ENCODE measurements at regions not wholly inside any gene's neighbourhood (a gene's known extent, or its start where the extent isn't known, plus 50 kb on each side); places are given as distances from the start of the nearest gene placed in this dataset.

DNA sequence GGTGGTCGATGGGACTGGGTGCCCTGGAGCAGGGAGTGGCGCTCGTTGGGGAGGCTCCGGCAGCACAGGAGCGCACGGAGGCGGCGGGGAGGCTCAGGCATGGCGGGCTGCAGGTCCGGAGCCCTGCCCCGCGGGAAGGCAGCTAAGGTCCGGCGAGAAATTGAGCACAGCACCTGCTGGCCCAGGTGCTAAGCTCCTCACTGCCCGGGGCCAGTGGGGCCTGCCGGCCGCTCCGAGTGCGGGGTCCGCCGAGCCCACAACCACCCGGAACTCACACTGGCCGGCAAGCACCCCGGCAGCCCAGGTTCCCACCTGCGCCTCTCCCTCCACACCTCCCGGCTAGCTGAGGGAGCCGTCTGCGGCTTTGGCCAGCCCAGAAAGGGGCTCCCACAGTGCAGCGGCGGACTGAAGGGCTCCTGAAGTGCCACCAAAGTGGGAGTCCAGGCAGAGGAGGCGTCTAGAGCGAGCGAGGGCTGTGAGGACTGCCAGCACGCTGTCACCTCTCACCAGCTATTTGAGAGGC is 88.8 kb upstream of the EEF2KMT start:
- Histone ChIP-seq H3K27me3 (ENCODE audit: control insufficient read depth, low read length) (no peaks in the 10 kb centered on the region), H3K4me2 (ENCODE audit: low read length) (no peak overlapping the region), H3K9me3 (ENCODE audit: control insufficient read depth, insufficient read depth, low read length) (no peaks in the 10 kb centered on the region), H3K4me3 (ENCODE audit: low read length) (no peak overlapping the region), H3K27ac (ENCODE audit: low read depth, low read length) (no peak overlapping the region), H4K20me1 (ENCODE audit: control insufficient read depth, insufficient read depth, low read depth, low read length) (no peaks in the 10 kb centered on the region), H3F3A (ENCODE audit: control insufficient read depth, insufficient read depth) (no peaks in the 10 kb centered on the region), H3K4me1 (ENCODE audit: control insufficient read depth, low read length) (no peaks in the 10 kb centered on the region), H3K36me3 (ENCODE audit: control insufficient read depth, low read length) (no peaks in the 10 kb centered on the region), H3K79me2 (ENCODE audit: control insufficient read depth, low read length) (no peaks in the 10 kb centered on the region), H3K9me2 (replicated peaks; ENCODE audit: control insufficient read depth, low read length) (no peaks in the 10 kb centered on the region)
- TF ChIP-seq CTCF (IDR thresholded peaks at IDR 0.05; ENCODE audit: low read depth, low read length, poor library complexity, severe bottlenecking) (no peak), EZH2phosphoT487 (IDR thresholded peaks at IDR 0.05; ENCODE audit: borderline replicate concordance, low read length) (no peak)

- no peak overlapping the region for H3K27ac ChIP-seq (ENCODE audit: low read depth, low read length)
- H3K4me2 ChIP-seq (ENCODE audit: low read length) = no peak overlapping the region
- H3K4me3 ChIP-seq (ENCODE audit: low read length) = no peak overlapping the region
- H3K79me2 ChIP-seq (ENCODE audit: control insufficient read depth, low read length) = no peaks in the 10 kb centered on the region
- H3F3A ChIP-seq (ENCODE audit: control insufficient read depth, insufficient read depth) = no peaks in the 10 kb centered on the region
- no peaks in the 10 kb centered on the region for H3K9me2 ChIP-seq (replicated peaks; ENCODE audit: control insufficient read depth, low read length)
- H4K20me1 ChIP-seq (ENCODE audit: control insufficient read depth, insufficient read depth, low read depth, low read length) = no peaks in the 10 kb centered on the region
- H3K27me3 ChIP-seq (ENCODE audit: control insufficient read depth, low read length) = no peaks in the 10 kb centered on the region
- no peaks in the 10 kb centered on the region for H3K36me3 ChIP-seq (ENCODE audit: control insufficient read depth, low read length)
- 0 out of 2 replicates have a peak, but pooled peaks cover 2% of the 10 kb centered on the region for H3K9me3 ChIP-seq (ENCODE audit: control insufficient read depth, insufficient read depth, low read length)
- no peak for TF ChIP-seq EZH2phosphoT487 (IDR thresholded peaks at IDR 0.05; ENCODE audit: borderline replicate concordance, low read length)
- no peak for TF ChIP-seq CTCF (IDR thresholded peaks at IDR 0.05; ENCODE audit: low read depth, low read length, poor library complexity, severe bottlenecking)
- H3K4me1 ChIP-seq (ENCODE audit: control insufficient read depth, low read length) = no peaks in the 10 kb centered on the region
Measured at GRCh38 chr16:5176505-5176904, 78.9 kb upstream of the EEF2KMT start.

DNA sequence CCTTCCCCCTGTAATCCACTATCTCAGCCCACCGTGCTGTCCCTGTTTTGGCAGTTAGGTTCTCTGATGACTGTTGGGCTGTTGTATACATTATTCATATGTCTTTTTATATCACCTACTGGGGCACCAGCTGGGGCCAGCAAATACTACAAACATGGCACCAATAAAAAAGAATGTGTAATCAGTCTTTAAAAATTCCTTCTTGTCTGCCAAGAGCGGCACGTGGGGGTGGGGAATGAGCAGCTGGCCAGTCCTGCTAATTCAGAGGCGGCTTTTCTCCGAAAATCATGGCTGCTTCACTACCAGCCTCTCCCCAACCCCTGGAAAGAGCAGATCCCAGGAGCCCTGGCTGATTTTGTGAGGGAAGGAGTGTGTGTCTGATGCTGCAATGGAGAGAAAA is 77.7 kb upstream of the EEF2KMT start:
- Histone ChIP-seq H3K9me2 (replicated peaks; ENCODE audit: control insufficient read depth, low read length) (no peaks in the 10 kb centered on the region), H3K36me3 (ENCODE audit: control insufficient read depth, low read length) (no peaks in the 10 kb centered on the region), H3K27ac (ENCODE audit: low read depth, low read length) (no peak overlapping the region), H4K20me1 (ENCODE audit: control insufficient read depth, insufficient read depth, low read depth, low read length) (no peaks in the 10 kb centered on the region), H3K27me3 (ENCODE audit: control insufficient read depth, low read length) (no peaks in the 10 kb centered on the region), H3K4me1 (ENCODE audit: control insufficient read depth, low read length) (no peaks in the 10 kb centered on the region), H3F3A (ENCODE audit: control insufficient read depth, insufficient read depth) (no peaks in the 10 kb centered on the region), H3K9me3 (ENCODE audit: control insufficient read depth, insufficient read depth, low read length) (0 out of 2 replicates have a peak, but pooled peaks cover 2% of the 10 kb centered on the region), H3K79me2 (ENCODE audit: control insufficient read depth, low read length) (no peaks in the 10 kb centered on the region), H3K4me2 (ENCODE audit: low read length) (no peak overlapping the region), H3K4me3 (ENCODE audit: low read length) (no peak overlapping the region)
- TF ChIP-seq EZH2phosphoT487 (IDR thresholded peaks at IDR 0.05; ENCODE audit: borderline replicate concordance, low read length) (no peak), CTCF (IDR thresholded peaks at IDR 0.05; ENCODE audit: low read depth, low read length, poor library complexity, severe bottlenecking) (no peak)
